PFSK-1 (cell line): ENCODE measurements at regions not wholly inside any gene's neighbourhood (a gene's known extent, or its start where the extent isn't known, plus 50 kb on each side); places are given as distances from the start of the nearest gene placed in this dataset.

Experiments used
- FOXP2 ChIP-seq: optimal IDR thresholded peaks from 2 replicates; pipeline ENCODE3; 2011; ENCODE audit warnings: borderline replicate concordance, control low read depth, inconsistent platforms; ENCODE audit not compliant: insufficient read depth; ENCODE audit errors: extremely low read length, extremely low read depth
- POLR2AphosphoS5 ChIP-seq: IDR thresholded peaks from 2 replicates; pipeline ENCODE4 v1.6.1; 2012; ENCODE audit warnings: low read depth, mild to moderate bottlenecking, control low read depth, low read length, moderate library complexity
- SIN3A ChIP-seq: IDR thresholded peaks from 2 replicates; pipeline ENCODE4 v1.6.1; 2012; ENCODE audit warnings: mild to moderate bottlenecking, low read length, moderate library complexity, borderline replicate concordance; ENCODE audit not compliant: insufficient read depth
- TAF1 ChIP-seq: IDR thresholded peaks from 2 replicates; pipeline ENCODE4 v1.6.1; 2012; ENCODE audit warnings: low read length, control low read depth, borderline replicate concordance; ENCODE audit not compliant: insufficient read depth
- TF ChIP-seq, protein P1 (sequence below), 2 experiments: IDR thresholded peaks; 2 replicates each; pipeline versions ENCODE4 v1.6.1 to v1.8.0; 2011 to 2012; ENCODE audit warnings: low read depth in 2 of 2, low read length in 2 of 2, control low read depth in 1 of 2, inconsistent platforms in 1 of 2, mild to moderate bottlenecking in 1 of 2, moderate library complexity in 1 of 2; ENCODE audit not compliant: insufficient read depth in 1 of 2

DNA sequence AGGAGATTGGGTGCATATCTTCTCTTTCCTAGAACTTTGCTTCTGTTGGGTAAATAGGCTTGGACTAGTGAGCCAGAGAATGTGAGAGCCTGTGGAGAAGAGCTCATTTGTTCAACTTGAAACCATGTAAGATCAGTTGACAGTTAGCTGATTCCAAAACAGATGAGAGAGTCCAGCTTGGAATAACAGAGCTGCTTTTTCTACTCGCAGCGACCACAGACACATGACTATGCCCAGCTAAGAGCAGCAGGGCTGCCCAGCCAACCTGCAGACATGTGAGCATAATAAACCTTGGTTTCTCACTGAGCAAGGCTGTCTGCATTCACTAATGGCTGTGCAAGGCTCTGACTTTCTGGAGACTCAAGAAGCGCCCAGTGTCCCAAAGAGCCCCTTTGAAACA is 209.2 kb downstream of the C12orf75 start:
- TF ChIP-seq FOXP2 (no peak), POLR2AphosphoS5 (no peak), SIN3A (no peak), TAF1 (no peak)
- TF ChIP-seq, protein P1, sequence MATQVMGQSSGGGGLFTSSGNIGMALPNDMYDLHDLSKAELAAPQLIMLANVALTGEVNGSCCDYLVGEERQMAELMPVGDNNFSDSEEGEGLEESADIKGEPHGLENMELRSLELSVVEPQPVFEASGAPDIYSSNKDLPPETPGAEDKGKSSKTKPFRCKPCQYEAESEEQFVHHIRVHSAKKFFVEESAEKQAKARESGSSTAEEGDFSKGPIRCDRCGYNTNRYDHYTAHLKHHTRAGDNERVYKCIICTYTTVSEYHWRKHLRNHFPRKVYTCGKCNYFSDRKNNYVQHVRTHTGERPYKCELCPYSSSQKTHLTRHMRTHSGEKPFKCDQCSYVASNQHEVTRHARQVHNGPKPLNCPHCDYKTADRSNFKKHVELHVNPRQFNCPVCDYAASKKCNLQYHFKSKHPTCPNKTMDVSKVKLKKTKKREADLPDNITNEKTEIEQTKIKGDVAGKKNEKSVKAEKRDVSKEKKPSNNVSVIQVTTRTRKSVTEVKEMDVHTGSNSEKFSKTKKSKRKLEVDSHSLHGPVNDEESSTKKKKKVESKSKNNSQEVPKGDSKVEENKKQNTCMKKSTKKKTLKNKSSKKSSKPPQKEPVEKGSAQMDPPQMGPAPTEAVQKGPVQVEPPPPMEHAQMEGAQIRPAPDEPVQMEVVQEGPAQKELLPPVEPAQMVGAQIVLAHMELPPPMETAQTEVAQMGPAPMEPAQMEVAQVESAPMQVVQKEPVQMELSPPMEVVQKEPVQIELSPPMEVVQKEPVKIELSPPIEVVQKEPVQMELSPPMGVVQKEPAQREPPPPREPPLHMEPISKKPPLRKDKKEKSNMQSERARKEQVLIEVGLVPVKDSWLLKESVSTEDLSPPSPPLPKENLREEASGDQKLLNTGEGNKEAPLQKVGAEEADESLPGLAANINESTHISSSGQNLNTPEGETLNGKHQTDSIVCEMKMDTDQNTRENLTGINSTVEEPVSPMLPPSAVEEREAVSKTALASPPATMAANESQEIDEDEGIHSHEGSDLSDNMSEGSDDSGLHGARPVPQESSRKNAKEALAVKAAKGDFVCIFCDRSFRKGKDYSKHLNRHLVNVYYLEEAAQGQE (IDR thresholded peaks at IDR 0.05; ENCODE audit: insufficient read depth in 1 of 2, low read depth in 2 of 2, low read length in 2 of 2): no peak

- TF ChIP-seq, protein P1 (IDR thresholded peaks at IDR 0.05; ENCODE audit: insufficient read depth in 1 of 2, low read depth in 2 of 2, low read length in 2 of 2): no peak
- TF ChIP-seq TAF1: no peak
- TF ChIP-seq SIN3A: no peak
- no peak for TF ChIP-seq FOXP2
- TF ChIP-seq POLR2AphosphoS5: no peak
These were observed 217.3 kb downstream of the C12orf75 start for GRCh38 chr12:105547786-105548185.

GRCh38 chr12:105548626-105549025 is 218.1 kb downstream of the C12orf75 start:
- TF ChIP-seq SIN3A (no peak), POLR2AphosphoS5 (no peak), TAF1 (no peak), FOXP2 (no peak)
- TF ChIP-seq, protein P1 (IDR thresholded peaks at IDR 0.05; ENCODE audit: insufficient read depth in 1 of 2, low read depth in 2 of 2, low read length in 2 of 2): no peak

DNA sequence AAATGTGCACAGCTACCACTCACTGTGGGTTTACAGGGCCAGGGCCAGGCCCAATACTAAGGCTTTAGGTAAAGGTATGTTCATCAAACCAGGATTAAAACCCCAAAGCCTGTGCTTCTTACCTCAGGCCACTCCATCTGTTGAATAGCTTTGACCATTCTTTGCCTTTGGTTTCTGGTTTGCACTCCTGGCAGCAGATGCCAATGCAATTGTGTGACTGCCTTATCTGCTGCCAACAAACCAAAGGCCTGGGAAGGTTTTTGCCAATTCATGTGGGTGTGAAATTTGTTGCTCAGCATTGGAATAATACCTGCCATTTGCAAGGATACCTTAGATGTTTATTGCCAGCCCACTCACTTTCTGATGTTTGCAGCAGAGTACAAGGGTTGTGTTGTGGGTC is 221.6 kb downstream of the C12orf75 start:
- no peak for TF ChIP-seq SIN3A
- no peak for TF ChIP-seq TAF1
- TF ChIP-seq, protein P1 (IDR thresholded peaks at IDR 0.05; ENCODE audit: insufficient read depth in 1 of 2, low read depth in 2 of 2, low read length in 2 of 2): no peak
- no peak for TF ChIP-seq FOXP2
- no peak for TF ChIP-seq POLR2AphosphoS5

DNA sequence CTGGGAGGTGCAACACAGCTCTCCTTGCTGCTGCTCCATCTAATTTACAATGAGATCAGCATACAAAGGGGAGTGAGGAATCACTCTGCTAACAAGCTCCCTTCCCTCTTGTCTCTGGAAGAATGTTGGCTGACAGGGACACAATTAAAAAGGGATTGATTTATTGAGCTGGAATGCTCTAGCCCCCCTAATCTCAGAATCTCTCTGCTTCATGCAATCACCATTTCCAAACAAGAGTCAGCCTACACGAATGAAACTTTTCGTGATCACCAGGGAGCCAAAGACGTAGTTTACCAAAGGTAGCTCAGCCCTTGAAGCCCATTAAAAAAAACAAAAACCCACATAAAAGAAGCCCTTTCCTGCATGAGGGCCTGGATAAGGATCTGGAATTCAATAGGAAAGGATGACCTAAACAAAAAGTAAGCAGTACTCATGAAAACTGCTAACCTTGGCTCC is 223.8 kb downstream of the C12orf75 start:
- TF ChIP-seq, protein P1 (IDR thresholded peaks at IDR 0.05; ENCODE audit: insufficient read depth in 1 of 2, low read depth in 2 of 2, low read length in 2 of 2): no peak
- TF ChIP-seq SIN3A (no peak), TAF1 (no peak), FOXP2 (no peak)
